SK-N-SH treated with all-trans-retinoic acid at 6 μM for 48 hours (cell line): ENCODE measurements at regions not wholly inside any gene's neighbourhood (a gene's known extent, or its start where the extent isn't known, plus 50 kb on each side); places are given as distances from the start of the nearest gene placed in this dataset.

Experiments used
- ESRRG ChIP-seq: fragments of 250-450 bp; sonication (Bioruptor Pico); IDR thresholded peaks from 2 replicates; pipeline ENCODE4 v1.6.1; 2021; ENCODE audit warnings: mild to moderate bottlenecking
- GLIS3 ChIP-seq: fragments of 250-450 bp; sonication (Bioruptor Pico); IDR thresholded peaks from 2 replicates; pipeline ENCODE4 v1.5.0; 2020; ENCODE audit warnings: mild to moderate bottlenecking, moderate library complexity
- ISL1 ChIP-seq: fragments of 250-450 bp; sonication (Bioruptor Pico); IDR thresholded peaks from 2 replicates; pipeline ENCODE4 v2.1.2; 2022; ENCODE audit warnings: mild to moderate bottlenecking, moderate library complexity
- OSR1 ChIP-seq: fragments of 250-450 bp; sonication (Bioruptor Pico); IDR thresholded peaks from 2 replicates; pipeline ENCODE4 v1.8.0; 2022; ENCODE audit warnings: moderate library complexity, mild to moderate bottlenecking, inconsistent platforms
- SNAI2 ChIP-seq: fragments of 250-450 bp; sonication (Bioruptor Pico); IDR thresholded peaks from 2 replicates; pipeline ENCODE4 v1.5.0; 2020; ENCODE audit warnings: mild to moderate bottlenecking, moderate library complexity
- ZC3H10 ChIP-seq: fragments of 250-450 bp; sonication (Bioruptor Pico); IDR thresholded peaks from 2 replicates; pipeline ENCODE4 v1.5.1; 2021; ENCODE audit warnings: mild to moderate bottlenecking, moderate library complexity
- ZFP3 ChIP-seq: fragments of 250-450 bp; sonication (Bioruptor Pico); IDR thresholded peaks from 2 replicates; pipeline ENCODE4 v1.5.0; 2020; ENCODE audit warnings: mild to moderate bottlenecking, moderate library complexity
- ZFP30 ChIP-seq: fragments of 450-650 bp; formaldehyde crosslinking; IDR thresholded peaks from 2 replicates; pipeline ENCODE4 v1.5.0; 2022; ENCODE audit warnings: mild to moderate bottlenecking, moderate library complexity
- ZNF565 ChIP-seq: fragments of 450-650 bp; formaldehyde crosslinking; conservative IDR thresholded peaks from 2 replicates; pipeline ENCODE4 v1.5.0; 2020; ENCODE audit warnings: low read depth, mild to moderate bottlenecking, moderate library complexity
- ZNF70 ChIP-seq: fragments of 450-650 bp; formaldehyde crosslinking; IDR thresholded peaks from 2 replicates; pipeline ENCODE4 v1.5.0; 2020; ENCODE audit warnings: mild to moderate bottlenecking, moderate library complexity
- TF ChIP-seq, protein P1 (sequence below): fragments of 250-450 bp; sonication (Bioruptor Pico); IDR thresholded peaks from 2 replicates; pipeline ENCODE4 v1.5.1; 2021; ENCODE audit warnings: mild to moderate bottlenecking, moderate library complexity
- TF ChIP-seq, protein P2 (sequence below): fragments of 250-450 bp; sonication (Bioruptor Pico); IDR thresholded peaks from 2 replicates; pipeline ENCODE4 v1.8.0; 2021; ENCODE audit warnings: low read depth, mild to moderate bottlenecking, moderate library complexity, borderline replicate concordance

DNA sequence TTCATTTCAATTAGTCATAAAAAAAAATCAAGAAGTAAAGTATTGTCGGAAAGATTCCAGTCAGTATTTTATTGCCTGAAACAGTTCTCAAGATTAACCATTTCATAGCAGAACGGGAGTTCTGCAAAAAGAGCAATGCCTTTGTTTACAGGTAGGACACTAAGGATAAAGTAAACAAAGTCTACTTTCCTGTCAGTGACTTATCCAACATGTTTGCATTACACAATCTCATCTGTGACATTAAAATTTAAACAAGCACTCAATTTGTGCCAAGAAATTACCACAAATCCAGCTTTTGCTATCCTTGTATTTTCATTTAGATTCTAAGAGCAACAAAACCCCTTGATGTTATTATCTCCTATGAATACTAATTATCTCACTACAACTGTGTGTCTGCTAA is 306.5 kb upstream of the LDB2 start:
- TF ChIP-seq ZNF70 (CRISPR knock-in tag) (no peak), ESRRG (CRISPR knock-in tag) (no peak), GLIS3 (CRISPR knock-in tag) (no peak), ZC3H10 (CRISPR knock-in tag) (no peak), SNAI2 (CRISPR knock-in tag) (no peak), OSR1 (no peak), ZFP3 (CRISPR knock-in tag) (no peak), ZNF565 (CRISPR knock-in tag) (no peak), ZFP30 (CRISPR knock-in tag) (no peak), ISL1 (CRISPR knock-in tag) (no peak)
- TF ChIP-seq, protein P1, sequence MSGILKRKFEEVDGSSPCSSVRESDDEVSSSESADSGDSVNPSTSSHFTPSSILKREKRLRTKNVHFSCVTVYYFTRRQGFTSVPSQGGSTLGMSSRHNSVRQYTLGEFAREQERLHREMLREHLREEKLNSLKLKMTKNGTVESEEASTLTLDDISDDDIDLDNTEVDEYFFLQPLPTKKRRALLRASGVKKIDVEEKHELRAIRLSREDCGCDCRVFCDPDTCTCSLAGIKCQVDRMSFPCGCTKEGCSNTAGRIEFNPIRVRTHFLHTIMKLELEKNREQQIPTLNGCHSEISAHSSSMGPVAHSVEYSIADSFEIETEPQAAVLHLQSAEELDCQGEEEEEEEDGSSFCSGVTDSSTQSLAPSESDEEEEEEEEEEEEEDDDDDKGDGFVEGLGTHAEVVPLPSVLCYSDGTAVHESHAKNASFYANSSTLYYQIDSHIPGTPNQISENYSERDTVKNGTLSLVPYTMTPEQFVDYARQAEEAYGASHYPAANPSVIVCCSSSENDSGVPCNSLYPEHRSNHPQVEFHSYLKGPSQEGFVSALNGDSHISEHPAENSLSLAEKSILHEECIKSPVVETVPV (CRISPR knock-in tag) = no peak
- TF ChIP-seq, protein P2, sequence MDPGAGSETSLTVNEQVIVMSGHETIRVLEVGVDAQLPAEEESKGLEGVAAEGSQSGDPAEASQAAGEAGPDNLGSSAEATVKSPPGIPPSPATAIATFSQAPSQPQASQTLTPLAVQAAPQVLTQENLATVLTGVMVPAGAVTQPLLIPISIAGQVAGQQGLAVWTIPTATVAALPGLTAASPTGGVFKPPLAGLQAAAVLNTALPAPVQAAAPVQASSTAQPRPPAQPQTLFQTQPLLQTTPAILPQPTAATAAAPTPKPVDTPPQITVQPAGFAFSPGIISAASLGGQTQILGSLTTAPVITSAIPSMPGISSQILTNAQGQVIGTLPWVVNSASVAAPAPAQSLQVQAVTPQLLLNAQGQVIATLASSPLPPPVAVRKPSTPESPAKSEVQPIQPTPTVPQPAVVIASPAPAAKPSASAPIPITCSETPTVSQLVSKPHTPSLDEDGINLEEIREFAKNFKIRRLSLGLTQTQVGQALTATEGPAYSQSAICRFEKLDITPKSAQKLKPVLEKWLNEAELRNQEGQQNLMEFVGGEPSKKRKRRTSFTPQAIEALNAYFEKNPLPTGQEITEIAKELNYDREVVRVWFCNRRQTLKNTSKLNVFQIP (CRISPR knock-in tag) = no peak
